ENCODE measurements at regions not wholly inside any gene's neighbourhood (a gene's known extent, or its start where the extent isn't known, plus 50 kb on each side); places are given as distances from the start of the nearest gene placed in this dataset.
A peak's percentile ranks its signal among the peaks of the same experiment; 100 is the strongest.

GRCh38 chr5:109529987-109530386 is 120.2 kb upstream of the PJA2 start:
- DNase-seq, result no peak

GRCh38 chr5:109529520-109529919 is 119.7 kb upstream of the PJA2 start:
- DNase-seq, result no peak

- no peak for DNase-seq
These were observed 114.8 kb upstream of the PJA2 start for GRCh38 chr5:109524555-109524954.

GRCh38 chr5:109524026-109524425 is 114.3 kb upstream of the PJA2 start:
- DNase-seq, result no peak

- no peak for DNase-seq
These were observed 112.6 kb upstream of the PJA2 start for GRCh38 chr5:109522404-109522803.

- DNase-seq, result no peak
These were observed 109.6 kb upstream of the PJA2 start for GRCh38 chr5:109519416-109519815.

GRCh38 chr5:109516390-109516789 is 106.6 kb upstream of the PJA2 start:
- DNase-seq, result no peak

- DNase-seq, result no peak
These were observed 102.4 kb upstream of the PJA2 start for GRCh38 chr5:109511980-109512734.

GRCh38 chr5:109506556-109506955 is 96.8 kb upstream of the PJA2 start:
- no peak for DNase-seq

GRCh38 chr5:109496112-109496511 is 86.3 kb upstream of the PJA2 start:
- DNase-seq, result no peak

GRCh38 chr5:109487753-109488420 is 78.1 kb upstream of the PJA2 start:
- DNase-seq, result no peak

GRCh38 chr5:109486200-109486804 is 76.5 kb upstream of the PJA2 start:
- no peak for DNase-seq

- no peak for DNase-seq
These were observed 75.3 kb upstream of the PJA2 start for GRCh38 chr5:109485030-109485429.

- no peak for DNase-seq
These were observed 74.8 kb upstream of the PJA2 start for GRCh38 chr5:109484597-109484996.

- DNase-seq, result no peak
These were observed 73.7 kb upstream of the PJA2 start for GRCh38 chr5:109483395-109483971.

- no peak for DNase-seq
These were observed 73.0 kb upstream of the PJA2 start for GRCh38 chr5:109482748-109483147.

- peak in 1 of 2 experiments; percentile 4 for DNase-seq
These were observed 69.6 kb upstream of the PJA2 start for GRCh38 chr5:109479260-109479860.

GRCh38 chr5:109478830-109479229 is 69.1 kb upstream of the PJA2 start:
- DNase-seq, result no peak

GRCh38 chr5:109476292-109476691 is 66.5 kb upstream of the PJA2 start:
- no peak for DNase-seq

GRCh38 chr5:109469896-109470662 is 60.3 kb upstream of the PJA2 start:
- DNase-seq, result no peak

GRCh38 chr5:109468737-109469420 is 59.1 kb upstream of the PJA2 start:
- peak; percentile 69 to 85 for DNase-seq

GRCh38 chr5:109468288-109468676 is 58.5 kb upstream of the PJA2 start:
- DNase-seq, result no peak
